HUES48 (cell line): ENCODE measurements at regions not wholly inside any gene's neighbourhood (a gene's known extent, or its start where the extent isn't known, plus 50 kb on each side); places are given as distances from the start of the nearest gene placed in this dataset.

Source experiments
- H3K27ac ChIP-seq: one replicate; pipeline ENCODE4 v1.7.0; 2013; ENCODE audit warnings: low read depth, low read length, inconsistent platforms
- H3K27me3 ChIP-seq: 2 replicates; pipeline ENCODE4 v1.6.1; 2013; ENCODE audit warnings: mild to moderate bottlenecking, low read length; ENCODE audit not compliant: control insufficient read depth, insufficient read depth
- H3K36me3 ChIP-seq: 2 replicates; pipeline ENCODE4 v1.6.1; 2013; ENCODE audit warnings: low read length; ENCODE audit not compliant: control insufficient read depth, insufficient read depth
- H3K4me1 ChIP-seq: 2 replicates; pipeline ENCODE4 v1.6.1; 2013; ENCODE audit warnings: mild to moderate bottlenecking, low read length; ENCODE audit not compliant: control insufficient read depth, insufficient read depth
- H3K4me3 ChIP-seq: 2 replicates; pipeline ENCODE4 v1.5.1; 2013; ENCODE audit warnings: mild to moderate bottlenecking, low read depth, low read length
- H3K9ac ChIP-seq: 2 replicates; pipeline ENCODE4 v1.6.1; 2013; ENCODE audit warnings: mild to moderate bottlenecking, low read depth, low read length, moderate library complexity
- H3K9me3 ChIP-seq: 2 replicates; pipeline ENCODE4 v1.6.1; 2013; ENCODE audit warnings: low read length; ENCODE audit not compliant: control insufficient read depth, insufficient read depth

GRCh38 chr12:46914336-46914735 is 88.5 kb upstream of the SLC38A4 start:
- H3K27ac ChIP-seq = no peak overlapping the region
- H3K4me3 ChIP-seq = no peak overlapping the region
- H3K27me3 ChIP-seq = no peaks in the 10 kb centered on the region
- H3K4me1 ChIP-seq = no peaks in the 10 kb centered on the region
- no peak overlapping the region for H3K9ac ChIP-seq
- no peaks in the 10 kb centered on the region for H3K36me3 ChIP-seq
- H3K9me3 ChIP-seq = no peaks in the 10 kb centered on the region

GRCh38 chr12:46915082-46915481 is 89.3 kb upstream of the SLC38A4 start:
- Histone ChIP-seq H3K27ac (no peak overlapping the region), H3K9ac (no peak overlapping the region), H3K9me3 (no peaks in the 10 kb centered on the region), H3K4me1 (no peaks in the 10 kb centered on the region), H3K36me3 (no peaks in the 10 kb centered on the region), H3K4me3 (no peak overlapping the region), H3K27me3 (no peaks in the 10 kb centered on the region)

- H3K9me3 ChIP-seq = no peaks in the 10 kb centered on the region
- H3K27ac ChIP-seq = no peak overlapping the region
- no peak overlapping the region for H3K4me3 ChIP-seq
- no peaks in the 10 kb centered on the region for H3K36me3 ChIP-seq
- H3K4me1 ChIP-seq = no peaks in the 10 kb centered on the region
- no peaks in the 10 kb centered on the region for H3K27me3 ChIP-seq
- H3K9ac ChIP-seq = no peak overlapping the region
Observed at GRCh38 chr12:46915836-46916235, 90.0 kb upstream of the SLC38A4 start.

- Histone ChIP-seq H3K36me3 (no peaks in the 10 kb centered on the region), H3K9me3 (no peaks in the 10 kb centered on the region), H3K27me3 (no peaks in the 10 kb centered on the region), H3K27ac (no peak overlapping the region), H3K4me1 (no peaks in the 10 kb centered on the region), H3K4me3 (no peak overlapping the region), H3K9ac (no peak overlapping the region)
Observed at GRCh38 chr12:46916796-46917419, 91.1 kb upstream of the SLC38A4 start.

GRCh38 chr12:46917821-46918220 is 92.0 kb upstream of the SLC38A4 start:
- H3K27ac ChIP-seq = no peak overlapping the region
- H3K27me3 ChIP-seq = no peaks in the 10 kb centered on the region
- no peaks in the 10 kb centered on the region for H3K36me3 ChIP-seq
- H3K4me3 ChIP-seq = no peak overlapping the region
- no peak overlapping the region for H3K9ac ChIP-seq
- no peaks in the 10 kb centered on the region for H3K9me3 ChIP-seq
- no peaks in the 10 kb centered on the region for H3K4me1 ChIP-seq

GRCh38 chr12:46918631-46919030 is 92.8 kb upstream of the SLC38A4 start:
- no peak overlapping the region for H3K9ac ChIP-seq

GRCh38 chr12:46919666-46920400 is 94.0 kb upstream of the SLC38A4 start:
- no peak overlapping the region for H3K27ac ChIP-seq
- no peaks in the 10 kb centered on the region for H3K9me3 ChIP-seq
- no peak overlapping the region for H3K9ac ChIP-seq
- no peaks in the 10 kb centered on the region for H3K27me3 ChIP-seq
- no peaks in the 10 kb centered on the region for H3K4me1 ChIP-seq
- H3K4me3 ChIP-seq = no peak overlapping the region
- no peaks in the 10 kb centered on the region for H3K36me3 ChIP-seq

More at GRCh38 chr12:46918631-46919030, 92.8 kb upstream of the SLC38A4 start:
- Histone ChIP-seq H3K4me1 (no peaks in the 10 kb centered on the region), H3K4me3 (no peak overlapping the region), H3K9me3 (no peaks in the 10 kb centered on the region), H3K27ac (no peak overlapping the region), H3K27me3 (no peaks in the 10 kb centered on the region), H3K36me3 (no peaks in the 10 kb centered on the region)

GRCh38 chr12:46920499-46920898 is 94.7 kb upstream of the SLC38A4 start:
- H3K27ac ChIP-seq = no peak overlapping the region
- H3K27me3 ChIP-seq = no peaks in the 10 kb centered on the region

GRCh38 chr12:46921048-46921763 is 95.4 kb upstream of the SLC38A4 start:
- H3K4me1 ChIP-seq = no peaks in the 10 kb centered on the region
- H3K27ac ChIP-seq = no peak overlapping the region
- H3K36me3 ChIP-seq = no peaks in the 10 kb centered on the region
- no peak overlapping the region for H3K9ac ChIP-seq
- H3K27me3 ChIP-seq = no peaks in the 10 kb centered on the region
- no peaks in the 10 kb centered on the region for H3K9me3 ChIP-seq
- H3K4me3 ChIP-seq = no peak overlapping the region

More at GRCh38 chr12:46920499-46920898, 94.7 kb upstream of the SLC38A4 start:
- Histone ChIP-seq H3K4me3 (no peak overlapping the region), H3K9ac (no peak overlapping the region), H3K36me3 (no peaks in the 10 kb centered on the region), H3K9me3 (no peaks in the 10 kb centered on the region), H3K4me1 (no peaks in the 10 kb centered on the region)

GRCh38 chr12:46921764-46922133 is 96.0 kb upstream of the SLC38A4 start:
- H3K27ac ChIP-seq = no peak overlapping the region
- H3K36me3 ChIP-seq = no peaks in the 10 kb centered on the region
- H3K9ac ChIP-seq = no peak overlapping the region
- no peak overlapping the region for H3K4me3 ChIP-seq
- H3K27me3 ChIP-seq = no peaks in the 10 kb centered on the region
- H3K9me3 ChIP-seq = no peaks in the 10 kb centered on the region
- H3K4me1 ChIP-seq = no peaks in the 10 kb centered on the region

- H3K9me3 ChIP-seq = no peaks in the 10 kb centered on the region
- H3K4me1 ChIP-seq = no peaks in the 10 kb centered on the region
- H3K9ac ChIP-seq = no peak overlapping the region
- H3K27me3 ChIP-seq = no peaks in the 10 kb centered on the region
- no peak overlapping the region for H3K27ac ChIP-seq
- no peaks in the 10 kb centered on the region for H3K36me3 ChIP-seq
- H3K4me3 ChIP-seq = no peak overlapping the region
Observed at GRCh38 chr12:46926526-46926925, 100.7 kb upstream of the SLC38A4 start.
